CD14-positive monocyte (primary cell): ENCODE measurements at regions not wholly inside any gene's neighbourhood (a gene's known extent, or its start where the extent isn't known, plus 50 kb on each side); places are given as distances from the start of the nearest gene placed in this dataset.

Experiments used
- DNase-seq, 3 donors: peaks; one replicate each; pipeline ENCODE4 v3.0.0-alpha.2; 2011 to 2022
- H2AFZ ChIP-seq: 2 replicates; pipeline ENCODE4 v1.6.0; 2012; ENCODE audit warnings: mild to moderate bottlenecking, low read depth, low read length, inconsistent platforms; ENCODE audit not compliant: insufficient read depth, poor library complexity, severe bottlenecking
- H3K27ac ChIP-seq, 2 donors: 1 replicate in 1 of 2; 2 replicates in 1 of 2; pipeline ENCODE4 v1.5.1; 2012 to 2013; ENCODE audit warnings: low read length in 2 of 2, control low read depth in 1 of 2, inconsistent platforms in 1 of 2, low read depth in 1 of 2, mild to moderate bottlenecking in 1 of 2
- H3K27me3 ChIP-seq, 2 donors: one replicate each; pipeline versions ENCODE4 v1.6.0 to v1.6.1; 2011 to 2013; ENCODE audit warnings: low read length in 2 of 2; ENCODE audit not compliant: control insufficient read depth in 2 of 2, insufficient read depth in 2 of 2
- H3K36me3 ChIP-seq, 2 donors: replicated peaks in 1 of 2; 1 replicate in 1 of 2; 2 replicates in 1 of 2; pipeline versions ENCODE4 v1.5.1 to v1.6.1; 2012 to 2013; ENCODE audit warnings: low read length in 2 of 2, control low read depth in 1 of 2, inconsistent platforms in 1 of 2, mild to moderate bottlenecking in 1 of 2; ENCODE audit not compliant: insufficient read depth in 2 of 2, control insufficient read depth in 1 of 2
- H3K4me1 ChIP-seq, 2 donors: 1 replicate in 1 of 2; 2 replicates in 1 of 2; pipeline versions ENCODE4 v1.5.1 to v1.6.1; 2012 to 2013; ENCODE audit warnings: low read length in 2 of 2, control low read depth in 1 of 2, inconsistent platforms in 1 of 2, mild to moderate bottlenecking in 1 of 2, moderate library complexity in 1 of 2; ENCODE audit not compliant: insufficient read depth in 2 of 2, control insufficient read depth in 1 of 2
- H3K4me2 ChIP-seq: replicated peaks from 2 replicates; pipeline ENCODE3; 2012; ENCODE audit warnings: low read length, moderate library complexity, mild to moderate bottlenecking; ENCODE audit not compliant: poor library complexity, severe bottlenecking; ENCODE audit errors: extremely low read depth
- H3K4me3 ChIP-seq, 3 experiments: fragments of 200-600 bp in 1 of 3; sonication (generic) in 1 of 3; replicated peaks in 1 of 3; 1 replicate in 2 of 3; 2 replicates in 1 of 3; pipeline ENCODE4 v1.5.1; 2011 to 2013; ENCODE audit warnings: low read length in 3 of 3, mild to moderate bottlenecking in 3 of 3, control low read depth in 2 of 3, low read depth in 2 of 3, inconsistent platforms in 1 of 3, moderate library complexity in 1 of 3
- H3K79me2 ChIP-seq: 2 replicates; pipeline ENCODE4 v1.6.0; 2012; ENCODE audit warnings: mild to moderate bottlenecking, control low read depth, inconsistent platforms, low read length, moderate library complexity; ENCODE audit not compliant: insufficient read depth
- H3K9ac ChIP-seq: 2 replicates; pipeline ENCODE4 v1.6.0; 2017; ENCODE audit warnings: low read length, mild to moderate bottlenecking; ENCODE audit not compliant: insufficient read depth, poor library complexity, severe bottlenecking
- H3K9me3 ChIP-seq, 2 donors: replicated peaks in 1 of 2; 1 replicate in 1 of 2; 2 replicates in 1 of 2; pipeline versions ENCODE4 v1.5.1 to v1.6.1; 2012 to 2013; ENCODE audit warnings: low read length in 2 of 2, control low read depth in 1 of 2; ENCODE audit not compliant: control insufficient read depth in 1 of 2, insufficient read depth in 1 of 2
- H4K20me1 ChIP-seq: 2 replicates; pipeline ENCODE4 v1.6.0; 2012; ENCODE audit warnings: mild to moderate bottlenecking, low read length, control low read depth, moderate library complexity; ENCODE audit not compliant: insufficient read depth
- H3K27ac Mint-ChIP-seq, 7 donors: one replicate each; pipeline ENCODE4 v1.8.0; 2020; ENCODE audit warnings: mild to moderate bottlenecking in 7 of 7, mixed read lengths in 7 of 7, moderate library complexity in 6 of 7, inconsistent platforms in 2 of 7
- H3K27me3 Mint-ChIP-seq, 3 donors: one replicate each; pipeline ENCODE4 v1.8.0; 2021 to 2022; ENCODE audit warnings: low read depth in 3 of 3, mild to moderate bottlenecking in 3 of 3, mixed read lengths in 3 of 3, moderate library complexity in 3 of 3, inconsistent platforms in 1 of 3
- H3K36me3 Mint-ChIP-seq, 2 donors: one replicate each; pipeline ENCODE4 v1.8.0; 2020; ENCODE audit warnings: mixed read lengths in 2 of 2, inconsistent platforms in 1 of 2, mild to moderate bottlenecking in 1 of 2
- H3K4me1 Mint-ChIP-seq: one replicate; pipeline ENCODE4 v1.8.0; 2020; ENCODE audit warnings: mild to moderate bottlenecking, mixed read lengths
- H3K4me3 Mint-ChIP-seq, 2 donors: one replicate each; pipeline ENCODE4 v1.8.0; 2020; ENCODE audit warnings: mild to moderate bottlenecking in 2 of 2, mixed read lengths in 2 of 2, moderate library complexity in 1 of 2
- H3K9me3 Mint-ChIP-seq, 7 donors: one replicate each; pipeline ENCODE4 v1.8.0; 2020 to 2022; ENCODE audit warnings: mixed read lengths in 7 of 7, mild to moderate bottlenecking in 6 of 7, moderate library complexity in 6 of 7, inconsistent platforms in 2 of 7
- CTCF ChIP-seq: fragments of 200-600 bp; IDR thresholded peaks from one replicate; pipeline ENCODE4 v1.8.0; 2022; ENCODE audit warnings: antibody characterized with exemption, mild to moderate bottlenecking
- WGBS: methylation state at CpG from one replicate; pipeline ENCODE4 v1.1.5; 2013; ENCODE audit warnings: missing lambda C conversion rate; ENCODE audit not compliant: insufficient coverage; 5-methylcytosine and 5-hydroxymethylcytosine counted together
- intact Hi-C, 2 donors: fragments of 100-400 bp; cut with micrococcal nuclease; formaldehyde crosslinking; loops; one replicate each; pipeline versions ENCODE4 v1.15.0 to v1.15.1; 2023

GRCh38 chr19:31863122-31863521 lies 482.3 kb upstream of the ZNF507 start:
- Mint-ChIP-seq H3K4me1 (no peaks in the 10 kb centered on the region), H3K27ac (no peak overlapping the region), H3K4me3 (no peak overlapping the region), H3K36me3 (no peaks in the 10 kb centered on the region), H3K9me3 (peaks cover 10 to 30% (median 15%) of the 10 kb centered on the region in 7 donors), H3K27me3 (no peaks in the 10 kb centered on the region)
- Histone ChIP-seq H2AFZ (no peak overlapping the region), H3K27me3 (no peaks in the 10 kb centered on the region), H3K4me2 (no peak overlapping the region), H3K9me3 (peaks cover 5 to 24% of the 10 kb centered on the region in 2 donors), H3K9ac (no peak overlapping the region), H3K27ac (no peak overlapping the region), H3K36me3 (no peaks in the 10 kb centered on the region), H3K79me2 (no peaks in the 10 kb centered on the region), H4K20me1 (no peaks in the 10 kb centered on the region), H3K4me3 (no peak overlapping the region), H3K4me1 (no peaks in the 10 kb centered on the region)
- no CpG with 5 or more reads among the region's 3 CpGs for WGBS
- DNase-seq = no peak
- intact Hi-C loops = no loop called here
- no peak for TF ChIP-seq CTCF

GRCh38 chr19:31874313-31874712 lies 471.1 kb upstream of the ZNF507 start:
- H3K4me1 Mint-ChIP-seq = no peaks in the 10 kb centered on the region
- 97% methylated on average over 4 of the region's 4 CpGs for WGBS
- intact Hi-C loops = no loop called here
- no peaks in the 10 kb centered on the region for H4K20me1 ChIP-seq
- DNase-seq = no peak
- no peak overlapping the region for H3K9ac ChIP-seq
- H3K9me3 ChIP-seq = peaks cover 3 to 17% of the 10 kb centered on the region in 2 donors
- H3K4me3 Mint-ChIP-seq = no peak overlapping the region
- TF ChIP-seq CTCF = no peak
- H3K27me3 ChIP-seq = no peaks in the 10 kb centered on the region
- no peaks in the 10 kb centered on the region for H3K27me3 Mint-ChIP-seq
- H3K27ac ChIP-seq = no peak overlapping the region
- H3K79me2 ChIP-seq = no peaks in the 10 kb centered on the region
- no peaks in the 10 kb centered on the region for H3K36me3 Mint-ChIP-seq
- no peak overlapping the region for H3K4me3 ChIP-seq
- H3K4me1 ChIP-seq = no peaks in the 10 kb centered on the region
- no peaks in the 10 kb centered on the region for H3K36me3 ChIP-seq
- no peak overlapping the region for H2AFZ ChIP-seq
- H3K9me3 Mint-ChIP-seq = peaks cover 10 to 24% (median 14%) of the 10 kb centered on the region in 7 donors
- H3K27ac Mint-ChIP-seq = no peak overlapping the region
- no peak overlapping the region for H3K4me2 ChIP-seq
